HUES6 (cell line): ENCODE measurements at regions not wholly inside any gene's neighbourhood (a gene's known extent, or its start where the extent isn't known, plus 50 kb on each side); places are given as distances from the start of the nearest gene placed in this dataset.

ENCODE experiments used
- H3K27ac ChIP-seq: 2 replicates; pipeline ENCODE4 v1.7.0; 2013; ENCODE audit warnings: low read depth, mild to moderate bottlenecking, low read length, inconsistent platforms
- H3K27me3 ChIP-seq: 2 replicates; pipeline ENCODE4 v1.6.1; 2013; ENCODE audit warnings: low read length; ENCODE audit not compliant: control insufficient read depth, insufficient read depth
- H3K36me3 ChIP-seq: 2 replicates; pipeline ENCODE4 v1.6.1; 2013; ENCODE audit warnings: low read length; ENCODE audit not compliant: control insufficient read depth, insufficient read depth
- H3K4me1 ChIP-seq: 2 replicates; pipeline ENCODE4 v1.6.1; 2013; ENCODE audit warnings: low read length; ENCODE audit not compliant: control insufficient read depth, insufficient read depth
- H3K4me3 ChIP-seq: 2 replicates; pipeline ENCODE4 v1.5.1; 2013; ENCODE audit warnings: low read depth, low read length
- H3K9ac ChIP-seq: one replicate; pipeline ENCODE4 v1.6.1; 2013; ENCODE audit warnings: mild to moderate bottlenecking, low read length
- H3K9me3 ChIP-seq: 2 replicates; pipeline ENCODE4 v1.6.1; 2013; ENCODE audit warnings: low read depth, low read length; ENCODE audit not compliant: control insufficient read depth, insufficient read depth

DNA sequence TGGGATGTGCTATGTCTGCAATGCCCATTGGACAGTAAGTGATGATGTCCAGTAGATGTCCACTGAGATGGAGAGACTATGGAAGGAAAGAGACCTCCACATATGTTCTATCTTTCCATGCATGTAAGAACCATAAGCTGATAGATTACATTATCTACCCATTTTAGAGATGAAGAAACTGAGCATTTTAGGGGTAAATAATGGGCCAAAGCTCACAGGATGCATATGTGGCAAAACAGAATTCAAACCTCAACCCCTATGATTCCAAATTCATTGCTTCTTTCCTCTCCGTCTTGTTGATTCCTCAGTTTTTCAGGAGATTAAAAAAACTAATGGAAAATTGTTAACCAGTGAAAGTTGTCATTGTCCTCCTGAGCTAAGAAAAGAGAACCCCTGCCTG is 200.7 kb upstream of the PWP1 start:
- peaks cover 27% of the 10 kb centered on the region; the same call in 1 of the 2 replicates for H3K27me3 ChIP-seq
- H3K4me1 ChIP-seq, result no peaks in the 10 kb centered on the region
- no peaks in the 10 kb centered on the region for H3K36me3 ChIP-seq
- no peak overlapping the region for H3K9ac ChIP-seq
- no peak overlapping the region for H3K4me3 ChIP-seq
- no peak overlapping the region for H3K27ac ChIP-seq
- no peaks in the 10 kb centered on the region for H3K9me3 ChIP-seq

DNA sequence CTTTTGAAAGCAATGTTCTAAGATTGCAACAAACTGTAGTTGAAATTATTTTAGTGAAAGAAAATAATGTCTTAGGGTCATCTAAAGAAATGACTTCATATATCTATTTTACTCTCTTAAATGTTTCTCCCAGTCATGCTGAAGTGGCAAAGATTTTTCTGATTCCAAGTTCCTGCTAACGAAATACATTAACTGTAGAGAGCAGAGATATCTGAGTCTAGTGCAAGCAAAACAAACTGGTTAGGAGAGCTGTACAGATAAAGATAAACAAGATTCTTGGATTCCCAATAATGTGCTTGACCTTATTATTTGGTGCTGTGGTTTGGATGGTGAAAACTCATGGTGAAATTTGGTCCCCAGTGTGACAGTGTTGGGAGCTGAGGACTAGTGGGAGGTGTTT is 199.9 kb upstream of the PWP1 start:
- Histone ChIP-seq H3K27ac (no peak overlapping the region), H3K4me1 (no peaks in the 10 kb centered on the region), H3K9me3 (no peaks in the 10 kb centered on the region), H3K27me3 (peaks cover 27% of the 10 kb centered on the region; the same call in 1 of the 2 replicates), H3K4me3 (no peak overlapping the region), H3K36me3 (no peaks in the 10 kb centered on the region), H3K9ac (no peak overlapping the region)

DNA sequence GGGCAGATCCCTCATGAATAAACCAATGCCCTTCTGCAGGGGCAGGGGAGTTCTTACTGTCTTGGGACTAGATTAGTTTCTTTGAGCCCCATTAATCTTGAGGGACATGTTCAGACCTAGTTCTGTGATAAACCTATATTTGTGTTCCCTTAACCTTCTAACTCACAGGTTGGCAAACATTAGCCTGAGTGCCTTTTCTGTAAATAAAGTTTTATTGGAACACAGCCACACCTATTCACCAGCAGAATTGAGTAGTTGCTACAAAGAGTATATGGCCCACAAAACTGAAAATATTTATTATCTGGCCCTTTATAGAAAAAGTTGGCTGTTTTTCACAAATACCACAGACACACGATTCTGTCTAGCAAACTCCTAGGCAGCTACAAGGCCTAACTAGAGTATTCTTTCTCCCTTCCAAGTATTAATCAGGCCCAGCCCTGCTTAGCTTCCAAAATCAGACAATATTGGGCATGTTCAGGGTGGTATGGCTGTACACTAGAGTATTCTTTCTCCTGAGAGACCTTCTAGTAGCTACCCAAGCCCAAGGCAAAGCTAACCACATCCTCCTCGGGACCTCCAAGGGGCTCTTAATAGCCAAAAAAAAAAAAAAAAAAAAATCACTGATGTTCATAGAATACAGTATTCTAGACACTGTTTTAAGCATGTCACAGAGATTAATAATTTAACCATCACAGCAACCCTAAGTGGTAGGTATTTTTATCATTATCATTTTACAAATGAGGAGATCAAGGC is 199.3 kb upstream of the PWP1 start:
- H3K9ac ChIP-seq, result no peak overlapping the region
- H3K36me3 ChIP-seq, result no peaks in the 10 kb centered on the region
- H3K4me1 ChIP-seq, result no peaks in the 10 kb centered on the region
- no peaks in the 10 kb centered on the region for H3K9me3 ChIP-seq
- peaks cover 27% of the 10 kb centered on the region; the same call in 1 of the 2 replicates for H3K27me3 ChIP-seq
- no peak overlapping the region for H3K4me3 ChIP-seq
- no peak overlapping the region for H3K27ac ChIP-seq

DNA sequence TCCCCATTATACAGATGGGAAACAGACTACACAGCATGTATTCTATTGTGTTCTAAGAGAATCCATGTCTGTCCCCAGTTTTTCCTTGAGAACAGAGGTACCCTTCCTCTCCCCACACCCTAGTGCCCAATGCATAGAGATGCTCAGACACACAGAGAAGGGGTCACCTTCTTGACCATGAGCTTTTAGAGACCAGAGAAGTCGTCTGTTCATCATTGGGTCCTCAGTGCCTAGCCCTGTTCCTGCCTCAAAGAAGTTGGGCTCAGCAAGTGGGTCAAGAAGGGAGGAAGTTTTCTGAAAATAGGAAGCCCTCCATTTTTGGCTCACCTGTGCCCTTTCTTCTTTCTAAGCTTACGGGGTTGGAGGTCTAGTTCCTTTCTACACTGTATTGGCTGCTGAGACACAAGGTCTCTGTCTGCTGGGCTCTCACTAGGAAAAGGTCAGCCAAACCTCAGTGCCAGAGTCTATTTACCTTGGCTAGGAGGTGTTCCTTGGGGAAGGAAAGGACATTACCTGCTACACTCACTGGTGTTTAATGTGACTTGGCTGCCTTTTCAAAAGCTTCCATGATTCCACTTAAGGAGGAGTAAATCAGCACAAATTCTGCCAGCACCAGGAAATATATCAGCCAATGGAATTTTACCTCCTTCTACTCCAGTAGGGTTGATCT is 198.5 kb upstream of the PWP1 start:
- Histone ChIP-seq H3K9me3 (no peaks in the 10 kb centered on the region), H3K9ac (no peak overlapping the region), H3K36me3 (no peaks in the 10 kb centered on the region), H3K4me1 (no peaks in the 10 kb centered on the region), H3K27me3 (peaks cover 19% of the 10 kb centered on the region; the same call in 1 of the 2 replicates), H3K27ac (no peak overlapping the region), H3K4me3 (no peak overlapping the region)

DNA sequence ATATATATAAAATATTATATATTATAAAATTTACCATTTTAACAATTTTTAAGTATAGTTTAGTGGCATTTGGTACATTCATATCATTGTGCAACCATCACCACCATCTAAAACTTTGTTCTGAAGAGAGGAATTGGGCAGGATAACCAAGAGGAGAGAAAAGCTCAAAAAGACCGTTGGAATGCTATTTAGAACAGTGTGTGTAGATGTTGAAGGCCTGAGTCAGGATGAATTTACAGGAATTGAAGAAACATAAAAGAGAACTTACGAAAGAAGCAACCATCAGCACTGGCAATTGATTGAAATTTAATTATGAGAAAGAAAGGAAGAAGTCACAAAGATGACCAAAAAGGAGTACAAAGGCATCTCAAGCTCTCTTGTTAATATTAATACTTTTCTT is 196.9 kb upstream of the PWP1 start:
- no peaks in the 10 kb centered on the region; the same call in 1 of the 2 replicates for H3K4me1 ChIP-seq
- no peak overlapping the region for H3K4me3 ChIP-seq

DNA sequence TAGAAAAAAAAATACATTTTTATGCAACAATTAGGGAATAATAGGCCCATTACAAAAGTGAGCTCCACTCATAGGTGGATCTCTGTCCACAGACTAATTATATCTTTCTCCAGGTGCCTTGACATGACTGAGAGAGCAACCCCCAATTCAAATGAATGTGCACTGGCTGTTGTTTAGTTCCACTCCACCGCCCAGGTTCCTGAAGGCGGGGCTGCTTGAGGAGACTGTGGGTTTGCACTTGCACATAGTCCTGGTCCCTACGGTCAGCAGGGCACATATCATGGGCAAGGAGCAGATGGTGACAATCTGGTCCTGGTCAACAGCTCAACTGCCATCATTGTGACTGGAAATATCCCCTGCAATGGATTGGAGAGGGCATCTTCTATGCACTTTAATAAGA is 195.6 kb upstream of the PWP1 start:
- Histone ChIP-seq H3K4me3 (no peak overlapping the region), H3K9ac (no peak overlapping the region), H3K36me3 (no peaks in the 10 kb centered on the region), H3K9me3 (no peaks in the 10 kb centered on the region), H3K27me3 (peaks cover 2% of the 10 kb centered on the region; the same call in 1 of the 2 replicates), H3K27ac (no peak overlapping the region), H3K4me1 (peaks cover 2% of the 10 kb centered on the region; the same call in 1 of the 2 replicates)

More for the DNA sequence above, 196.9 kb upstream of the PWP1 start:
- peaks cover 14% of the 10 kb centered on the region; the same call in 1 of the 2 replicates for H3K27me3 ChIP-seq
- H3K36me3 ChIP-seq, result no peaks in the 10 kb centered on the region
- H3K27ac ChIP-seq, result no peak overlapping the region
- H3K9ac ChIP-seq, result no peak overlapping the region
- H3K9me3 ChIP-seq, result no peaks in the 10 kb centered on the region

DNA sequence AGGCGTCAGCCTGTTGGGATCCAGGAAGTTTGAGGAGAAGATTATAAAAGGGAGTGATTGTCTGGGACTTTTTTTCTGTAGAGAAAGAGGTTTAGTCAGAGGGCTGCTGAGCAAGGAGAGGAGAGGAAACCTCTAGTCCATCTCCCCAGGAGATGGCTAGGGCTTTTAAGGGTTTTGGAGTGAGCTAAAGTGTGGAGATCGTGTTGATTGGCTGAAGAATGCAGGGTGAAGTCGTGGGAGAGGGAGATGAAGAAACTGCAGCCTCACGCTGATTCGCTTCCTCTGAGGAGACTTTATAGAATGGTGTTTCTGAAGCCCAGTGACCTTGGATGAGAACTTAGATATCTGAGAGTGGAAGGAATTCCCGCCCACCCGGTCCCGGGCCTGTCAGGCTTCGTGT is 193.7 kb upstream of the PWP1 start:
- Histone ChIP-seq H3K9ac (no peak overlapping the region), H3K4me1 (peaks cover 12% of the 10 kb centered on the region), H3K36me3 (no peaks in the 10 kb centered on the region), H3K27me3 (no peaks in the 10 kb centered on the region), H3K9me3 (no peaks in the 10 kb centered on the region), H3K4me3 (no peak overlapping the region), H3K27ac (no peak overlapping the region)

DNA sequence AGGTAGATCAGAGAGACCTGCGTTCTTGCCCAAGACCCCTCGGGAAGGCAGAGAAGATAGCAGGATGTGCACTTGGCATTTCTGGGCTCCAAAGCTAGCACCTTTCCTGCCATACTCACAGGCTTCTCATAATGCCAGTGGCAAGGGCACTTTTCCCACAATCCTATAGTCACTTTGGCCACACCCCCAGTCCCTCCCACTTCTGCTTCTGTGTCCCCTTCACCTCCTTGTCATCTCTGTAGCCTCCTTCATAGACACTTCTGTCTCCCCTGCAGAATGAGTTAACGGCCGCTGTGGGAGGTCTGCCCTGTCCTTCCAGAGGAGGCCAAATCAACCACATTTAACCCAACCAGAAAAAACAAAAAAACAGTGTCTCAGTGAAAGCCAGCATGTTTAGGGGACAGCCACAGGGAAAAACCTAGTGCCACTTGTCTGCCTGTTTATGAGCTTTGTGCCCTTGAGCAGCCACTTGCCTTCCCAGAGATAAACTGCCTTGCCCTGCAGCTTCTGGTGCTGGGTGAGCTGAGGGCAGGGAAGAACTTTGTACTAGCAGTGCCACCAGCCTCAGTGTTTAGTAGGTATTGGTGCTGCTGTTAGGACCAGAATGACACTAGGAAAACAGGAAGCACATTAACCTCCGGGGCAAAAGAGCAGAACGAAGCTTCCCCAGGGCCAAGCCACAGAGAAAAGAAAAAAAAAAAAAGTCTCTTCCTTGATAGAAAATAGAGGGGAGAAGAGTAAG is 193.0 kb upstream of the PWP1 start:
- no peak overlapping the region for H3K9ac ChIP-seq
- peaks cover 12% of the 10 kb centered on the region for H3K4me1 ChIP-seq
- H3K36me3 ChIP-seq, result no peaks in the 10 kb centered on the region
- H3K27me3 ChIP-seq, result no peaks in the 10 kb centered on the region
- no peaks in the 10 kb centered on the region for H3K9me3 ChIP-seq
- H3K4me3 ChIP-seq, result no peak overlapping the region
- H3K27ac ChIP-seq, result no peak overlapping the region

DNA sequence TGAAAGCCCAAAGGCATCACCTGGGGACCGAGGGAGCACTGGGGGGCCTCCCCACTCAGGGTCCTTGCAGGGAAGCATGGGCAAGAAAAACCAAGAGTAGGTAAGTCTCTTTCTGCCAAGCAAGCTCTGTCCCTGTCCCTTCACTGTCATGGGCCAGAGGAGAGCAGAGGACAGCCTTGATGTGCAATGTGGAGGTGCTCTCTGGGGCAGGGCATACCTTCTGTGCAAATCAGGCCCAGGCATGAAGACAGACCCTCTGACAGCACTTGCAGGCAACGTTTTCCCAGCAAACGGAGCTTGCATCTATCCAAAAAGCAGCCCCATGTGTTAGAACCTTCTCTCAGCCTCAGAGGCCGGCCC is 192.5 kb upstream of the PWP1 start:
- Histone ChIP-seq H3K4me3 (no peak overlapping the region), H3K27me3 (no peaks in the 10 kb centered on the region), H3K4me1 (peaks cover 12% of the 10 kb centered on the region), H3K9ac (no peak overlapping the region), H3K36me3 (no peaks in the 10 kb centered on the region), H3K27ac (no peak overlapping the region), H3K9me3 (no peaks in the 10 kb centered on the region)

DNA sequence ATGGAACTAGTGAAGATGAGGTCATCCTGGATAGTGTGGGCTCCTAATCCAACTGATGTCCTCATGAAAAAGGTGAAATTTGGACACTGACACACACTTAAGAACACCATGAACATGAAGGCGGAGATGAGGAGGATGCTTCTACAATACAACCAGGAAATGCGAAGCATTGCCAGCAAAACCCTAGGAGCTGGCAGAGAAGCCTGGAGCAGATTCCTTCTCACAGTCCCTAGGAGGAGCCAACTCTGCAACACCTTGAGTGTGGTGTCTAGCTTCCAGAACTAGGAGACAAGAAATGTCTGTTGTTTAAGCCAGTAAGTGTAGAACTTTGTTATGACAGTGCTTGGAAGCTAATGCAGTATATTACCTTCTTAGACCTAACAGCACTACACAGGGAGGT is 191.9 kb upstream of the PWP1 start:
- Histone ChIP-seq H3K9ac (no peak overlapping the region), H3K36me3 (no peaks in the 10 kb centered on the region), H3K4me1 (peaks cover 12% of the 10 kb centered on the region), H3K4me3 (no peak overlapping the region), H3K27me3 (no peaks in the 10 kb centered on the region), H3K27ac (no peak overlapping the region), H3K9me3 (no peaks in the 10 kb centered on the region)

DNA sequence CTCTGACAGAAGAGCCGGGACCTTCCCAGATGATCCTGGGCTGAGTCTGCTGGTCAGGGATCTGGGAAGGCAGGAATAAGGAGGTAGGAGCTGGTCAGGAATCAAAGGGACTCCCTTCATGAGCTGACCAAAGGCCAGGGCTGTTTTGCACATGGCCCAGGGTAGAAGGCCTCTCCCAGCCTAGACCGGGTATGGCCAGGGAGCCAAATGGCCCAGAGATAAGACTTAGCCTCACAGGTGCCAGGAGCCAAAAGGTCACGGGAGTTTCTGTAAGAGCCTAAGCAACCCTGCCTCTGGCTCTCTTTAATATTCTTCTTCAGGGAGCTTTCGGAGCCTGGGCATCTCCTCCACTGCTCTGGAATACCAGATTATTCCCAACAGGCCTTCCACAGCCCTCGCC is 191.3 kb upstream of the PWP1 start:
- no peaks in the 10 kb centered on the region for H3K27me3 ChIP-seq
- H3K9me3 ChIP-seq, result no peaks in the 10 kb centered on the region
- no peak overlapping the region for H3K4me3 ChIP-seq
- no peak overlapping the region for H3K27ac ChIP-seq
- H3K4me1 ChIP-seq, result peaks cover 12% of the 10 kb centered on the region
- no peak overlapping the region for H3K9ac ChIP-seq
- no peaks in the 10 kb centered on the region for H3K36me3 ChIP-seq
